ENCODE measurements at regions not wholly inside any gene's neighbourhood (a gene's known extent, or its start where the extent isn't known, plus 50 kb on each side); places are given as distances from the start of the nearest gene placed in this dataset.

DNA sequence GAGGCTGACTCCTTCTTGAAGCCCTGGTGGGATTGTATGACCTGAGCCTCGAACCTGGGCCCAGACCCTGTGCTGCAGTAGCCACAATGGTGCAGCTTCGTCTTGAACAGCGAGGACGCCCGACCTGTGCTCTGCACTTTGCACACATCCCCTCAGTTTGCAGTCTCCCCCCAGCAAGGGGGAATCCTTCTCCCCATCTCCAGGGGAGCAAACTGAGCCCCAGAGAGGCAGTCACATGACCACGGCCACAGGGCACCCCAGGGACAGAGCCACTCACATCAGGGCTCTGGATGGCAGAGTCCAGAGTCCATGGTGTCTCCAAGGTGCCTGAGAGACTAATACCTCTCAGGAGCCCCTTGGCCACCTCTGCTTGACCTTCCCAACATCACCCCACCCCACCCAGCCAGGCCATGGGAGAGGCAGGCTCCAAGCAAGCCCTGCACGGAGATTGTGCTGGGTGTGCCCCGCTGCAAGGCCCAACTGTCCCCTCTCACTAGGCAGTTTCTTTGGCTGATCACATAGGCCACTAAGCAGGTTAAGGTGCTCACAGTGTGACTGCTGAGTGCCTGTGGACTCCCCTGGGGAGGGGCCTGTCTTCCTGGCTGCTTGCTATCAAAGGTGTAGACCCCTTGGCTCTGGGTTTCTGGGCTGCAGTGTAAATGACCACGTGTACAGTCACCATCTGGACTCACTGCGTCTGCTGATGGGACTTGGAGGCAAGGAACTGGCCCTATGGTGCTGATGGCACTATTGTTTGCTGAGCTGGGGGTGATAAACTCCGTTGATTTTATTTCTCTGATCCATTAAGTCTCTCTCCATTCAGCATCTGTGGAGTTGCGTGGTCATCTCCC, 398.1 kb downstream of the MATN1 start:
- Histone ChIP-seq H3K27me3 (ENCODE audit: control insufficient read depth in 1 of 2, insufficient read depth in 2 of 2, low read length in 2 of 2) (peaks cover 0 to 3% of the 10 kb centered on the region in 2 donors), H3K4me1 (ENCODE audit: insufficient read depth, low read length) (no peaks in the 10 kb centered on the region), H3K4me3 (ENCODE audit: low read depth in 1 of 2, low read length in 2 of 2) (no peak overlapping the region), H3K36me3 (ENCODE audit: insufficient read depth, low read length) (no peaks in the 10 kb centered on the region), H3K9ac (ENCODE audit: low read length) (no peak overlapping the region), H3K9me3 (ENCODE audit: low read length) (no peaks in the 10 kb centered on the region), H3K27ac (ENCODE audit: low read depth, low read length) (no peak overlapping the region)

DNA sequence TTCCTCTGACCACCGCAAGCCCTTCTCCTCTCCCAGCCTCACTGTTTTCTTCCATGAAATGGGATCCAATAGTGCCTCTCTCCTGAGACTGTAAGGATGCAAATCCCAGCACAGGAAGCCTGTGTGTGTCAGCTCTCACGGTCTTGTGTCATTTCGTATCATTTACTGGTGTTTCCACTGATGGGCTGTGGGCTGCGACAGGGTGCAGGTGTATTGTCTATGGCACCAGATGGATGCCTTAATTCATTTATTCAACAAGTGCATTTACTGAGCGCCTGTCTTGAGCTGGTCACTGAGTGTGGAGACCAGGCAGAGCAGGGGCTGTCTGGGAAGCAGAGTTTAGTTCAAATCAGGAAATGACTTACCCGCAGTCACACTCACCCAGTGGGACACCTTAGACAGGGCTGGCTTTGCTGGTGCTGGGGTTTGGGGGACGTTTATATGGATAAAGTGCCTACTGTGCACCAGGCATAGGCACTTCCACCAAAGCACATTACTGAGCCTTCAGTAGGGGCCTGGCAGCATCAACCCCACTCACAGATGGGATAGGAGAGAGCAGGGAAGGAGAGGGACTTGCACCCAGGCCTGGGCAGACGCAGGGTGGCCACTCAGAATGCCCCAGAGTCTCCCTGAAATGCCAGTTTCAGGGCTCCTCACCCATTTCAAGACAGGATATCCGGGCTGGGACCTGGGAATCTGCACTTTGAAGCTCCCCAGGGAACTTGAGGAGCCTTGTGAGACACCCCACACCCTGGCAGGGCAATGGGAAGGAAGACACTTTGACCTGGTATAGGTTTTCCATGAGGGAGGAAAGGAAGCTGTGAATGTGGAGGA, 398.9 kb downstream of the MATN1 start:
- peaks cover 0 to 4% of the 10 kb centered on the region in 2 donors for H3K27me3 ChIP-seq (ENCODE audit: control insufficient read depth in 1 of 2, insufficient read depth in 2 of 2, low read length in 2 of 2)
- H3K9ac ChIP-seq (ENCODE audit: low read length), result no peak overlapping the region
- no peaks in the 10 kb centered on the region for H3K9me3 ChIP-seq (ENCODE audit: low read length)
- H3K4me3 ChIP-seq (ENCODE audit: low read depth in 1 of 2, low read length in 2 of 2), result no peak overlapping the region
- H3K36me3 ChIP-seq (ENCODE audit: insufficient read depth, low read length), result no peaks in the 10 kb centered on the region
- no peak overlapping the region for H3K27ac ChIP-seq (ENCODE audit: low read depth, low read length)
- H3K4me1 ChIP-seq (ENCODE audit: insufficient read depth, low read length), result no peaks in the 10 kb centered on the region

DNA sequence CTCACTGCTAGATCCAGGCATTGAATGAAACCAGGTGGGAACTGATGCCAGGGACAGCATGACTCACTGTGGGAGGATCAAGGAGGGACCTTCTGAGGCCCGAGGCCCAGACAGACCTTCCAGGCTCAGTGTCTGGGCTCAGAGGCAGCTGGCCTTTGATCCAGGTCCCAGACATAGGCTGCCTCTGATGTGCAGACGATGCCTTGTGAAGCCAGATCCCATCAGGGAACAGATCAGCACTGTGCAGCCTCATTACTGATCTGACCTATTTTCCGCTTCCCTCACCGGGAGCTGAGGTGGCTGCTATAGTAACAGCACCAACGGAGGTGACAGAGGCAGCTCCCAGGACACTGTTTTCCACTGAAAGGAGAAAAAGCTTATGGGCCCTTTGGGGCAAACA, 399.5 kb downstream of the MATN1 start:
- Histone ChIP-seq H3K9ac (ENCODE audit: low read length) (no peak overlapping the region), H3K27ac (ENCODE audit: low read depth, low read length) (no peak overlapping the region), H3K4me3 (ENCODE audit: low read depth in 1 of 2, low read length in 2 of 2) (no peak overlapping the region)

GRCh38 chr1:30323352-30323751, 400.0 kb downstream of the MATN1 start:
- Histone ChIP-seq H3K9ac (ENCODE audit: low read length) (no peak overlapping the region), H3K9me3 (ENCODE audit: low read length) (no peaks in the 10 kb centered on the region), H3K4me3 (ENCODE audit: low read depth in 1 of 2, low read length in 2 of 2) (no peak overlapping the region), H3K4me1 (ENCODE audit: insufficient read depth, low read length) (no peaks in the 10 kb centered on the region), H3K36me3 (ENCODE audit: insufficient read depth, low read length) (no peaks in the 10 kb centered on the region), H3K27me3 (ENCODE audit: control insufficient read depth in 1 of 2, insufficient read depth in 2 of 2, low read length in 2 of 2) (peaks cover 0 to 10% of the 10 kb centered on the region in 2 donors), H3K27ac (ENCODE audit: low read depth, low read length) (no peak overlapping the region)

More for the DNA sequence above, 399.5 kb downstream of the MATN1 start:
- H3K36me3 ChIP-seq (ENCODE audit: insufficient read depth, low read length), result no peaks in the 10 kb centered on the region
- no peaks in the 10 kb centered on the region for H3K4me1 ChIP-seq (ENCODE audit: insufficient read depth, low read length)
- peaks cover 0 to 6% of the 10 kb centered on the region in 2 donors for H3K27me3 ChIP-seq (ENCODE audit: control insufficient read depth in 1 of 2, insufficient read depth in 2 of 2, low read length in 2 of 2)
- H3K9me3 ChIP-seq (ENCODE audit: low read length), result no peaks in the 10 kb centered on the region

DNA sequence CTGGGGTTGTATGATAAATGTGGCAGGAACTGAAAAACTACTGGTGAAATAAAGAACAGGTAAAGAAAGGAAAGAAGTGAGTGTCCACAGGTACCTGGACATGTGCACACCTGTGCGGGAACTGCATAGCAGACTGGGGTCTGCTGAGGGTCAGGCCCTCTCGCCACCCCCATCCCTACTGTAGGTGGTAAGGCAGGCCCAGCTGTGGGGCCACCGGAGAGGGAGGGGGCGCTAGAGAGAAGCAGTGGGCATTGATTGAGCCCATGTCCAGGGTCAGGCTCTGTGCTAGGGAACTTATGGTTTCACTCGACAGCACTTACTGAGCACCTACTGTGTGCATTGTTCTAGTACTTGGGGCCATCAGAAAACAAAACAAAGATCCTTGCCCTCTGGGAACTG, 400.5 kb downstream of the MATN1 start:
- Histone ChIP-seq H3K9me3 (ENCODE audit: low read length) (no peaks in the 10 kb centered on the region), H3K27ac (ENCODE audit: low read depth, low read length) (no peak overlapping the region), H3K9ac (ENCODE audit: low read length) (no peak overlapping the region), H3K4me1 (ENCODE audit: insufficient read depth, low read length) (no peaks in the 10 kb centered on the region), H3K4me3 (ENCODE audit: low read depth in 1 of 2, low read length in 2 of 2) (no peak overlapping the region), H3K36me3 (ENCODE audit: insufficient read depth, low read length) (no peaks in the 10 kb centered on the region), H3K27me3 (ENCODE audit: control insufficient read depth in 1 of 2, insufficient read depth in 2 of 2, low read length in 2 of 2) (peaks cover 0 to 10% of the 10 kb centered on the region in 2 donors)

- no peaks in the 10 kb centered on the region for H3K36me3 ChIP-seq (ENCODE audit: insufficient read depth, low read length)
- H3K27ac ChIP-seq (ENCODE audit: low read depth, low read length), result no peak overlapping the region
- no peaks in the 10 kb centered on the region for H3K9me3 ChIP-seq (ENCODE audit: low read length)
- H3K27me3 ChIP-seq (ENCODE audit: control insufficient read depth in 1 of 2, insufficient read depth in 2 of 2, low read length in 2 of 2), result peaks cover 0 to 10% of the 10 kb centered on the region in 2 donors
- H3K9ac ChIP-seq (ENCODE audit: low read length), result no peak overlapping the region
- no peak overlapping the region for H3K4me3 ChIP-seq (ENCODE audit: low read depth in 1 of 2, low read length in 2 of 2)
- no peaks in the 10 kb centered on the region for H3K4me1 ChIP-seq (ENCODE audit: insufficient read depth, low read length)
Observed at GRCh38 chr1:30321996-30322858, 401.2 kb downstream of the MATN1 start.

DNA sequence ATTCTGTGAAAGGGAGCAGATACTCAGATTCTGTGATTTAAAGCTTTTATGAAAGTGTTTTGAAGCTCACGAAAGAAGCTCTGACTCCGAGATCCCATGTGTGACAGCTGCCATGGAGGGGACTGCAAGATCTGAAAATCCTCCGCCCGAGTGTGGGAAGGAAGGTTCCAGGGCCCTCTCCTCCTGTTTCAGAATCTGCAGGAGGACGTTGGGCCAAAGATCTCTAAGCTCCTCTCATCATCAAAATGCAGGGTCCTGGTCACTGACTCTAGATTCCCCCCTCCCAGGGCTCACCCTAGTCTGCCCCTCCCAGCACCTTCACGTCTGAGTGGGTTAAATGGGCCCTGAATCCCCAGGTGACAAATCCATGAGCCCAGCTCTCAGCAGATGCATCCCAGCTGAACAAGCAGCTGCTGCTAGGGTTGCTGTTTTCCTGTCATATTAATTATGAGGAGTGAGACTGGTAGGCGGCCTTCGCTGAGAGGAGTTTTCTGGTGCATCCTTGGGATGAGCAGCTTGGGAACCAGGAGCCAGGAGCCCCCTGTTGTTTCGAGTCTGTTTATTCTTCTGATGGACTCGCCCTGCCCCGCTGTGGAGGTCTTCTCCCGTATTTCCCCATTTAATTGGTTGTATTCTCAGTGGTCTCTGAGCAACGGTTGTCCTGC, 402.0 kb downstream of the MATN1 start:
- no peaks in the 10 kb centered on the region for H3K4me1 ChIP-seq (ENCODE audit: insufficient read depth, low read length)
- H3K4me3 ChIP-seq (ENCODE audit: low read depth in 1 of 2, low read length in 2 of 2), result no peak overlapping the region
- no peak overlapping the region for H3K27ac ChIP-seq (ENCODE audit: low read depth, low read length)
- H3K27me3 ChIP-seq (ENCODE audit: control insufficient read depth in 1 of 2, insufficient read depth in 2 of 2, low read length in 2 of 2), result peaks cover 0 to 10% of the 10 kb centered on the region in 2 donors
- H3K9ac ChIP-seq (ENCODE audit: low read length), result no peak overlapping the region
- H3K36me3 ChIP-seq (ENCODE audit: insufficient read depth, low read length), result no peaks in the 10 kb centered on the region
- H3K9me3 ChIP-seq (ENCODE audit: low read length), result no peaks in the 10 kb centered on the region

DNA sequence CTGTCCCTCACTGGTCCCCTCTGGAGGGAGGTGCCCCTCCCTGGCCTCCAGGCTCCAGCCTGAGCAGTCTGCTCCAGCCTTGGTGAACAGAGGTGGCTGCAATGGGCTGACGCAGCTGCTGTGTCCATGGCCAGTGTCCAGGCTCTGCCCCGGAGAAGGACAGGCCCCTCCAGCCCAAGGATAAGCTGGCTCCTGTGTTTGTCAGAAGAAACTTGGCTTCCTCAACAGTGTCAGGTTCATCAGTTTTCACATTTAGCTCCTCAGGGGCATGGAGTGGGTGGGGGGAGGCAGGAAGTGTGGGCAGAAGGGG, 402.8 kb downstream of the MATN1 start:
- Histone ChIP-seq H3K9ac (ENCODE audit: low read length) (no peak overlapping the region), H3K36me3 (ENCODE audit: insufficient read depth, low read length) (no peaks in the 10 kb centered on the region), H3K27ac (ENCODE audit: low read depth, low read length) (no peak overlapping the region), H3K4me1 (ENCODE audit: insufficient read depth, low read length) (no peaks in the 10 kb centered on the region), H3K9me3 (ENCODE audit: low read length) (no peaks in the 10 kb centered on the region), H3K4me3 (ENCODE audit: low read depth in 1 of 2, low read length in 2 of 2) (no peak overlapping the region), H3K27me3 (ENCODE audit: control insufficient read depth in 1 of 2, insufficient read depth in 2 of 2, low read length in 2 of 2) (peaks cover 0 to 10% of the 10 kb centered on the region in 2 donors)

GRCh38 chr1:30319765-30320580, 403.4 kb downstream of the MATN1 start:
- no peaks in the 10 kb centered on the region for H3K36me3 ChIP-seq (ENCODE audit: insufficient read depth, low read length)
- H3K27me3 ChIP-seq (ENCODE audit: control insufficient read depth in 1 of 2, insufficient read depth in 2 of 2, low read length in 2 of 2), result peaks cover 0 to 10% of the 10 kb centered on the region in 2 donors
- H3K9me3 ChIP-seq (ENCODE audit: low read length), result no peaks in the 10 kb centered on the region
- no peaks in the 10 kb centered on the region for H3K4me1 ChIP-seq (ENCODE audit: insufficient read depth, low read length)
- H3K27ac ChIP-seq (ENCODE audit: low read depth, low read length), result no peak overlapping the region
- H3K4me3 ChIP-seq (ENCODE audit: low read depth in 1 of 2, low read length in 2 of 2), result no peak overlapping the region
- H3K9ac ChIP-seq (ENCODE audit: low read length), result no peak overlapping the region

Data from muscle layer of colon (tissue), 2 donors.